Upper lobe of left lung (tissue), 6 donors: ENCODE measurements at regions not wholly inside any gene's neighbourhood (a gene's known extent, or its start where the extent isn't known, plus 50 kb on each side); places are given as distances from the start of the nearest gene placed in this dataset.

Experiments used
- ATAC-seq, 2 donors: fragments of 200-7000 bp; cut with Tn5 transposase; one replicate each; pipeline ENCODE4 v1.9.1; 2022; ENCODE audit warnings: mild to moderate bottlenecking in 2 of 2, moderate library complexity in 2 of 2; ENCODE audit not compliant: low FRiP score in 2 of 2
- DNase-seq, 2 donors: peaks; one replicate each; pipeline ENCODE4 v3.0.0-alpha.2; 2019 to 2020
- H3K27ac ChIP-seq, 4 donors: fragments of 200-600 bp; sonication (generic); one replicate each; pipeline ENCODE4 v1.5.1; 2016 to 2019
- H3K27me3 ChIP-seq, 4 donors: fragments of 200-600 bp; sonication (generic); one replicate each; pipeline ENCODE4 v1.5.1; 2017 to 2019
- H3K36me3 ChIP-seq, 4 donors: fragments of 200-600 bp; sonication (generic); one replicate each; pipeline ENCODE4 v1.5.1; 2016 to 2019
- H3K4me1 ChIP-seq, 4 donors: fragments of 200-600 bp; sonication (generic); one replicate each; pipeline ENCODE4 v1.5.1; 2018 to 2019
- H3K4me3 ChIP-seq, 4 donors: fragments of 200-600 bp; sonication (generic); one replicate each; pipeline ENCODE4 v1.5.1; 2017 to 2019; ENCODE audit warnings: mild to moderate bottlenecking in 2 of 4, moderate library complexity in 1 of 4
- H3K9me3 ChIP-seq, 4 donors: fragments of 200-600 bp; sonication (generic); one replicate each; pipeline ENCODE4 v1.5.1; 2018 to 2019
- CTCF ChIP-seq, 6 experiments: fragments of 450-650 bp in 4 of 6; fragments of 200-600 bp in 2 of 6; sonication (generic) in 2 of 6; IDR thresholded peaks; one replicate each; pipeline ENCODE4 v1.5.1; 2016 to 2019; ENCODE audit warnings: antibody characterized with exemption in 6 of 6
- EP300 ChIP-seq, 4 donors: sonication (generic); formaldehyde crosslinking; IDR thresholded peaks; one replicate each; pipeline ENCODE4 v1.5.1; 2017; ENCODE audit warnings: antibody characterized with exemption in 4 of 4, control low read depth in 2 of 4
- POLR2A ChIP-seq, 4 donors: fragments of 450-650 bp; IDR thresholded peaks; one replicate each; pipeline ENCODE4 v1.5.1; 2016 to 2017; ENCODE audit warnings: antibody characterized with exemption in 4 of 4, mild to moderate bottlenecking in 2 of 4
- POLR2AphosphoS5 ChIP-seq, 2 donors: sonication (generic); formaldehyde crosslinking; IDR thresholded peaks; one replicate each; pipeline ENCODE4 v1.5.1; 2017; ENCODE audit warnings: antibody characterized with exemption in 2 of 2
- WGBS, 2 donors: methylation state at CpG; one replicate each; pipeline ENCODE4 v1.1.5; 2017 to 2018; 5-methylcytosine and 5-hydroxymethylcytosine counted together
- donor health status: DM: no; HTN: no; CAD: no; lungs with moderate emphysema.
- donor health status: DM: no; HTN: yes; CAD: no; lungs with severe emphysema.

DNA sequence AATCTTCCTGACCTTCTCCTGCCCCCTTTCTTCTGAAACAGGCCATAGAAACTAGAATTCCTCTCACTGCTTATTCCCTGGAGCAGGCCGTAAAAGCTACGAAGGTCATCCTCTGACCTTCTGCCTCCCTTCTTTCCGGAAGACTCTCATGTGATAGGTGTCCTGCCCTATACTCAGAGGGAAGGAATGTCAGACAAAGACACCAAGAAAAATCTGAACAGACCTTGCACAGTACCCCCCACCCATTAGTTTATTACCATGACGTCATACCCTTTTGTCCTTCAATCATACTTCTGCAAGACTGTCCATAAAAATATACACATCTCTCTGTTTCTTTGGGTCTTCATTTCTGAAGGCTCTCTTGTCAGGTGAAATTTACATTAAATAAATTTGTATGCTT is 1523.9 kb downstream of the RPA4 start:
- TF ChIP-seq POLR2A (IDR thresholded peaks at IDR 0.05) = no peak
- TF ChIP-seq CTCF (IDR thresholded peaks at IDR 0.05) = no peak
- TF ChIP-seq EP300 (IDR thresholded peaks at IDR 0.05) = no peak
- TF ChIP-seq POLR2AphosphoS5 (IDR thresholded peaks at IDR 0.05) = no peak
- no peak overlapping the region for H3K4me3 ChIP-seq
- no peak for DNase-seq
- no peaks in the 10 kb centered on the region for H3K36me3 ChIP-seq
- 86 to 93% methylated on average over 4 of the region's 4 CpGs for WGBS, 2 donors
- H3K4me1 ChIP-seq = no peaks in the 10 kb centered on the region
- no peak for ATAC-seq
- H3K9me3 ChIP-seq = no peaks in the 10 kb centered on the region
- no peaks in the 10 kb centered on the region for H3K27me3 ChIP-seq
- no peak overlapping the region for H3K27ac ChIP-seq

GRCh38 chrX:98409867-98410266 is 1526.2 kb downstream of the RPA4 start:
- no peak for ATAC-seq

GRCh38 chrX:98412058-98412457 is 1528.3 kb downstream of the RPA4 start:
- Histone ChIP-seq H3K27ac (no peak overlapping the region), H3K4me3 (no peak overlapping the region), H3K4me1 (no peaks in the 10 kb centered on the region), H3K27me3 (no peaks in the 10 kb centered on the region), H3K9me3 (no peaks in the 10 kb centered on the region), H3K36me3 (no peaks in the 10 kb centered on the region)
- 48 to 50% methylated on average over 1 of the region's 1 CpG for WGBS, 2 donors
- ATAC-seq (no peak), DNase-seq (no peak)
- TF ChIP-seq POLR2AphosphoS5 (IDR thresholded peaks at IDR 0.05) = no peak
- no peak for TF ChIP-seq POLR2A (IDR thresholded peaks at IDR 0.05)
- no peak for TF ChIP-seq EP300 (IDR thresholded peaks at IDR 0.05)
- no peak for TF ChIP-seq CTCF (IDR thresholded peaks at IDR 0.05)

More at GRCh38 chrX:98409867-98410266, 1526.2 kb downstream of the RPA4 start:
- Histone ChIP-seq H3K9me3 (no peaks in the 10 kb centered on the region), H3K4me3 (no peak overlapping the region), H3K36me3 (no peaks in the 10 kb centered on the region), H3K27ac (no peak overlapping the region), H3K4me1 (no peaks in the 10 kb centered on the region), H3K27me3 (no peaks in the 10 kb centered on the region)
- TF ChIP-seq CTCF (IDR thresholded peaks at IDR 0.05) = no peak
- TF ChIP-seq EP300 (IDR thresholded peaks at IDR 0.05) = no peak
- TF ChIP-seq POLR2AphosphoS5 (IDR thresholded peaks at IDR 0.05) = no peak
- TF ChIP-seq POLR2A (IDR thresholded peaks at IDR 0.05) = no peak
- DNase-seq = no peak
- 69 to 73% methylated on average over 2 of the region's 2 CpGs for WGBS, 2 donors

DNA sequence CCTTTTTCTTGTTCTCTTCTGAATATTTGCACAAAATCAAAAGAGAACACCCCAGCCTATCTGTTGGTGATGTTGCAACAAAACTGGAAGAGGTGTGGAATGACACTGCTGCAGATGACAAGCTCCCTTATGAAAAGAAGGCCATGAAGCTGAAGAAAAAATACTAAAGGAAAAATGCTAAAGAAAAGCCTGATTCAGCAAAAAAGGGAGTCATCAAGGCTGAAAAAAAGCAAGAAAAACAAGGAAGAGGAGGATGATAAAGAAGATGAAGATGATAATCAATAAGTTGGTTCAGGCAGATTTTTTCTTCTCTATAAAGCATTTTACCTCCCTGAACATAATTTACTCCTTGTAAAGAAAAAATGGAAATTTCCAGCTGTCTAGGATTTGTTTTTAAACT is 1538.8 kb downstream of the RPA4 start:
- ATAC-seq (no peak), DNase-seq (no peak)
- Histone ChIP-seq H3K4me3 (no peak overlapping the region), H3K9me3 (no peaks in the 10 kb centered on the region), H3K36me3 (no peaks in the 10 kb centered on the region), H3K4me1 (no peaks in the 10 kb centered on the region), H3K27me3 (no peaks in the 10 kb centered on the region), H3K27ac (no peak overlapping the region)
- TF ChIP-seq CTCF (IDR thresholded peaks at IDR 0.05) (no peak), POLR2A (IDR thresholded peaks at IDR 0.05) (no peak), POLR2AphosphoS5 (IDR thresholded peaks at IDR 0.05) (no peak), EP300 (IDR thresholded peaks at IDR 0.05) (no peak)

DNA sequence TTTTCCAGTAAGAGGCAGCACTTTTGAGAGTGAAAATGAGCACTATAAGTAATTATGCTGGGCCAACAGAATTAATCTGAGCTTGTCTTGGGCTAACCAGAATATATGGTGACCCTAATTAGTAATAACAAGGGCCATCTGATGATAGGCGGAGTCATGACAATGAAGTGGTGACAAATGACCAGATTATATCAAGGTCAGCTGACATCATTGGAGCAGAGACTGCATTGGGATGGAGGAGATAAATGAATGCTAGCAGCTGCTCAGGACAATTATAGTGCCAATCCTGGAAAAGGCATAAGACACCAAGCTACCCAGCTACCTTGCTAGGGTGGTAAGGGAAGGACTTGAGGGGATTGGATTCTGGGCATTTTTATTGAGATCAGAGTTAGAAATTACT is 1548.7 kb downstream of the RPA4 start:
- ATAC-seq (no peak), DNase-seq (no peak)
- no peaks in the 10 kb centered on the region for H3K4me1 ChIP-seq
- no peaks in the 10 kb centered on the region for H3K36me3 ChIP-seq
- H3K9me3 ChIP-seq = no peaks in the 10 kb centered on the region
- peak overlapping the region in 1 of 4 donors; percentile 10 for H3K4me3 ChIP-seq
- WGBS, 2 donors = 93 to 100% methylated on average over 1 of the region's 1 CpG
- TF ChIP-seq EP300 (IDR thresholded peaks at IDR 0.05) = no peak
- H3K27ac ChIP-seq = no peak overlapping the region
- H3K27me3 ChIP-seq = no peaks in the 10 kb centered on the region
